HAP-1 (cell line): ENCODE measurements at regions not wholly inside any gene's neighbourhood (a gene's known extent, or its start where the extent isn't known, plus 50 kb on each side); places are given as distances from the start of the nearest gene placed in this dataset.

ENCODE experiments used
- DNase-seq, 2 experiments: peaks; one replicate each; pipeline ENCODE4 v3.0.0-alpha.2; 2016 to 2020; ENCODE audit warnings: low spot score in 2 of 2
- H3K27me3 ChIP-seq: fragments of 250-450 bp; sonication (Bioruptor Pico); 2 replicates; pipeline ENCODE4 v1.5.1; 2020; ENCODE audit warnings: low read depth, mild to moderate bottlenecking, moderate library complexity
- H3K36me3 ChIP-seq: fragments of 250-450 bp; sonication (Bioruptor Pico); replicated peaks from 2 replicates; pipeline ENCODE4 v1.5.1; 2020; ENCODE audit warnings: mild to moderate bottlenecking
- H3K4me1 ChIP-seq: fragments of 250-450 bp; sonication (Bioruptor Pico); 2 replicates; pipeline ENCODE4 v1.5.1; 2020; ENCODE audit warnings: mild to moderate bottlenecking
- H3K4me3 ChIP-seq: fragments of 250-450 bp; sonication (Bioruptor Pico); 2 replicates; pipeline ENCODE4 v1.5.1; 2020; ENCODE audit warnings: mild to moderate bottlenecking, moderate library complexity
- H3K9me3 ChIP-seq: fragments of 250-450 bp; sonication (Bioruptor Pico); 2 replicates; pipeline ENCODE4 v1.5.1; 2020; ENCODE audit warnings: mild to moderate bottlenecking, moderate library complexity
- in situ Hi-C: fragments of 300-500 bp; cut with MboI; formaldehyde crosslinking; loops from 3 replicates; pipeline ENCODE4 v1.14.3; 2020; ENCODE audit warnings: low sequenced_read_pairs, inconsistent platforms, mixed read lengths

DNA sequence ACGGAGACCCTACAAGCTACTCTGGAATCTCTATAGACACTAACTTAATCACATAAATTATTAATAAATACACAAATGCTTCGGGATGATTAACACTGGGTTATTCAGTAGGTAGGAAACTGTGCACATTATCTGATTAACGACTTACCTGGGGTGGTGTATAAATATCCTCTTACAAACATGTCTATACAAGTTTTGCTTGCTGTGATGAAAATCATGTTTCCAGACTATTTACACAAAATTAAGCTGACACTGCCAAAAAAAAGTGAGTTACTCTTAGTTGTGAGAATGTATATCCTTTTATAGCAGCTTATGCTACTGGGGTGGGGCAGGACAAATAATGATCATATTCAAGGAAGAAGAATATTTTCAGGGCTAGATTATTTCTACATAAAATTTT lies 314.6 kb downstream of the C7orf25 start:
- no peaks in the 10 kb centered on the region for H3K4me1 ChIP-seq
- in situ Hi-C loops: no loop called here
- no peaks in the 10 kb centered on the region for H3K9me3 ChIP-seq
- no peak for DNase-seq
- no peak overlapping the region for H3K4me3 ChIP-seq
- H3K27me3 ChIP-seq: no peaks in the 10 kb centered on the region
- no peaks in the 10 kb centered on the region for H3K36me3 ChIP-seq

DNA sequence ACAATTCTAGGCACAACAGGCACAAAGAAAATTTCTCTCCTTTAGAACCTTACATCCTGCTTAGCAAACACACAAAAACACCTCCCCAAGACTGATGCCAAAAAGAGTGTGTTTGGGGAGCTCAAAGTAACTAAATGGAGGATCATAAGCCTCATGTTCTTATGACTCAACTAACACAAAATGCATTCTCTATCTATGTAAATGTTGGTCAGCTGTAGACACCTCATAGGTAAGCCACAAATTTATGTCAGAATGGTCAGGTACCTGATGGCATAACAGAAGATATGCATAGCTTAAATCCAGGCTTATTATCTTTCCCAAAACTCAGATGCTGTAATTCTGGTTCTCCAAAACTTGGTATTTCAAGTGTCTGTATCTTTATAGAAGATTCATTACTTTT lies 315.1 kb downstream of the C7orf25 start:
- no peak overlapping the region for H3K4me3 ChIP-seq
- no peak for DNase-seq
- no peaks in the 10 kb centered on the region for H3K36me3 ChIP-seq
- H3K9me3 ChIP-seq: no peaks in the 10 kb centered on the region
- H3K4me1 ChIP-seq: no peaks in the 10 kb centered on the region
- H3K27me3 ChIP-seq: no peaks in the 10 kb centered on the region
- in situ Hi-C loops: no loop called here

- no peaks in the 10 kb centered on the region for H3K9me3 ChIP-seq
- no peaks in the 10 kb centered on the region for H3K36me3 ChIP-seq
- no peaks in the 10 kb centered on the region for H3K4me1 ChIP-seq
- no peak for DNase-seq
- H3K4me3 ChIP-seq: no peak overlapping the region
- in situ Hi-C loops: no loop called here
- no peaks in the 10 kb centered on the region for H3K27me3 ChIP-seq
Measured at GRCh38 chr7:42593860-42594259, 318.0 kb downstream of the C7orf25 start.

DNA sequence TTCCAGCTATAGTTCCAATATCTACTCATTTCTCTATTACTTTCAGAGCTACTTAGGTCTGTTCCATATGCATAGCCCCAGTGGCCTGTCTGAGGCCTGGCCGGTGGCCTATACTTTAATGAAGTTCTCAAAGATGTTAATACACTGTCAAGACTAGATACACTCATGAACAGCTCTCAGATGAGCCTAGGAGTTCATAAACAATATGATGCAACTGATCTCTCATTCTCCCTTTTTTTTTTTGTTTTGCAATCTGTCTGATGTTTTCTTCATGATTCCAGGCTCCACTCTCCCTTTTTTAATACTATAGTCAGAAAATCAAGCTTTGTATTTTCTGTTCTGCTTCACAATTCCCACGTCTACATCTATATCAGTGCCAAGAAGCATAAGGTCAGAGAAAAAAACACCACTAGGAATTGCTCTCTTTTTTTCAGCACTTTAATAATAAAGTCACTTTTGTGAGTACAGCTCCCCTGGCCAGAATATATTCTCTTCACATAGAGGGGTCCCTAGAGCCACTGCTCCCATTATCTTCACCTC lies 321.0 kb downstream of the C7orf25 start:
- in situ Hi-C loops: no loop called here
- no peak overlapping the region for H3K4me3 ChIP-seq
- H3K4me1 ChIP-seq: no peaks in the 10 kb centered on the region
- H3K36me3 ChIP-seq: no peaks in the 10 kb centered on the region
- no peaks in the 10 kb centered on the region; the same call in 1 of the 2 replicates for H3K9me3 ChIP-seq
- DNase-seq: no peak
- H3K27me3 ChIP-seq: no peaks in the 10 kb centered on the region

- H3K36me3 ChIP-seq: no peaks in the 10 kb centered on the region
- H3K9me3 ChIP-seq: no peaks in the 10 kb centered on the region; the same call in 1 of the 2 replicates
- no peaks in the 10 kb centered on the region for H3K27me3 ChIP-seq
- H3K4me3 ChIP-seq: no peak overlapping the region
- DNase-seq: no peak
- no peaks in the 10 kb centered on the region for H3K4me1 ChIP-seq
- in situ Hi-C loops: no loop called here
Measured at GRCh38 chr7:42588876-42589275, 323.0 kb downstream of the C7orf25 start.

DNA sequence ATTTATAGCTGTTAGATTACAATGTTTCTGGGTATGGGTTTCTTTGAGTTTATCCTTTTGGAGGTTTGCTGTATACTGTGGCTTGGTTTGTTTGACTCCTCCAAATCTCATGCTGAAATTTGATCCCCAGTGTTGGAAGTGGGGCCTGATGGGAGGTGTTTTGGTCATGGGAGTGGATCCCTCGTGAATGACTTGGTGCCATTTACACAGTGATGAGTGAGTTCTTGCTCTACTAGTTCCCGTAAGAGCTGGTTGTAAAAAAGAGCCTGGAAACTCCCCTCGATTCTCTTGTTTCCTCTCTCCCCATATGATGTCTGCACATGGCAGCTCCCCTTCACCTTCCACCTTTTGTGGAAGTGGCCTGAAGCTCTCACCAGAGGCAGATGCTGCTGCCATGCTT lies 324.1 kb downstream of the C7orf25 start:
- no peak overlapping the region for H3K4me3 ChIP-seq
- in situ Hi-C loops: no loop called here
- no peak for DNase-seq
- H3K36me3 ChIP-seq: no peaks in the 10 kb centered on the region
- H3K9me3 ChIP-seq: no peaks in the 10 kb centered on the region; the same call in 1 of the 2 replicates
- H3K4me1 ChIP-seq: no peaks in the 10 kb centered on the region
- H3K27me3 ChIP-seq: no peaks in the 10 kb centered on the region

- no peaks in the 10 kb centered on the region for H3K4me1 ChIP-seq
- H3K36me3 ChIP-seq: no peaks in the 10 kb centered on the region
- no peaks in the 10 kb centered on the region for H3K27me3 ChIP-seq
- H3K4me3 ChIP-seq: no peak overlapping the region
- no peak for DNase-seq
- in situ Hi-C loops: no loop called here
- H3K9me3 ChIP-seq: no peaks in the 10 kb centered on the region
Measured at GRCh38 chr7:42580061-42580460, 331.8 kb downstream of the C7orf25 start.

GRCh38 chr7:42575171-42575570 lies 336.7 kb downstream of the C7orf25 start:
- Histone ChIP-seq H3K27me3 (no peaks in the 10 kb centered on the region), H3K36me3 (no peaks in the 10 kb centered on the region)
- DNase-seq: no peak

GRCh38 chr7:42574685-42575084 lies 337.2 kb downstream of the C7orf25 start:
- H3K27me3 ChIP-seq: no peaks in the 10 kb centered on the region
- in situ Hi-C loops: no loop called here
- no peak overlapping the region for H3K4me3 ChIP-seq
- DNase-seq: no peak
- no peaks in the 10 kb centered on the region for H3K9me3 ChIP-seq
- H3K4me1 ChIP-seq: no peaks in the 10 kb centered on the region
- H3K36me3 ChIP-seq: no peaks in the 10 kb centered on the region

More at GRCh38 chr7:42575171-42575570, 336.7 kb downstream of the C7orf25 start:
- Histone ChIP-seq H3K9me3 (no peaks in the 10 kb centered on the region), H3K4me1 (no peaks in the 10 kb centered on the region), H3K4me3 (no peak overlapping the region)
- in situ Hi-C loops: no loop called here

DNA sequence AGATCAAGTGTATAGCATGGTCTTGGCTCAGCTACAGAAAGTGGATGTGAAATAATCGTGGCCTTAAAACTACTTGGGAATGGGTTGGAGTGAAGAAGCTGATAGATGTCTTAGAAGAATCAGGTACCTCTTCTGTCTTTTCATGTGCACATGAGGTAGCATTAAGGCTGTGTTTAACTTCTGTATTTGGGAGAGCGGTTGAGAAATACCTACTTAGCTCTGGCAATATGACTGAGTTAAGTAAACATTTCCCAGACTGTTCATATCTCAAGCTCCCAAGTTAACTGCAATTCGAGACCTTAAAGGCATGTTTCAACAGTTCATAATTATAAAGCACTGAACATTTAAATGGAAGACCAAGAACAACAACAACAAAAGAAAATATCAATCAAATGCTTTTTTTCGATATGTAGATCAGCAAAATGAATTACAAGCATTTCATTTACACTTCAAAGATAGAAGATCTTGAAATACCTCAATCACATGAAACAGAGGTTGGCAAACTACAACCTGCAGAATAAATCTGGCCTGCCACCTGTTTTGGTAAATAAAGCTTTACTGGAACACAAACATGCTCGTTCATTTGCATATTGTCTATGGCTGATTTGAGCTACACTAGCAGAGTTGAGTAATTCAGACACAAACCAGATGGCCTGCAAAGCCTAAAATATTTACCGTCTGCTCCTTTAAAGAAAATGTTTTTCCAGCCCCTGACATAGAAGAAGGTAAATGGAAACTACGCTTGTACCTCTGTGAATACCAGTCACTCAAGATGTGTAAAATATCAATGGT lies 337.1 kb upstream of the GLI3 start:
- in situ Hi-C loops: no loop called here
- Histone ChIP-seq H3K36me3 (no peaks in the 10 kb centered on the region), H3K4me3 (no peak overlapping the region), H3K9me3 (no peaks in the 10 kb centered on the region), H3K27me3 (no peaks in the 10 kb centered on the region), H3K4me1 (no peaks in the 10 kb centered on the region)
- DNase-seq: no peak

- no peaks in the 10 kb centered on the region for H3K36me3 ChIP-seq
- no peaks in the 10 kb centered on the region for H3K9me3 ChIP-seq
- no peaks in the 10 kb centered on the region for H3K27me3 ChIP-seq
- no peak overlapping the region for H3K4me3 ChIP-seq
- no peak for DNase-seq
- in situ Hi-C loops: no loop called here
- H3K4me1 ChIP-seq: no peaks in the 10 kb centered on the region
Measured at GRCh38 chr7:42572561-42572960, 335.6 kb upstream of the GLI3 start.

DNA sequence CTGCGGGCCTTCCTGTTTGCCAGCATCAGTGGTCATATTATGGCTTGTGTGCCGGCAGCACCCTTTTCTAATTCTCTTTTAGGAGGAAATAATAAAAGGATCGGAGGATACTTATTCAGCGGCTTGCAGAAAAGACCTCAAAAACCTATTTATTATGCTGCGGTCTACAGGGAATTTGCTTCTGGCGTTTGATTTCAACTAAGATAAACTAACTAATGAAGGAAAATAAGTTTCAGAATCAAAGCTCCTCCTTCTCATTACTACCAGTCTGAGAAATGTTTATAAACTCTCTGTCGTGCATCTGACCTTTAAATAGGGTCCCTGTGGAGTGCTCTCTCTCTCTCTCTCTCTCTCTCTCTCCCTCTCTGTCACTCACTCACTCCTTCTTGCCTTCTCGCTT lies 335.0 kb upstream of the GLI3 start:
- no peaks in the 10 kb centered on the region for H3K4me1 ChIP-seq
- no peak for DNase-seq
- no peaks in the 10 kb centered on the region for H3K9me3 ChIP-seq
- H3K36me3 ChIP-seq: no peaks in the 10 kb centered on the region
- H3K4me3 ChIP-seq: no peak overlapping the region
- no peaks in the 10 kb centered on the region for H3K27me3 ChIP-seq
- in situ Hi-C loops: no loop called here

- in situ Hi-C loops: no loop called here
- Histone ChIP-seq H3K9me3 (no peaks in the 10 kb centered on the region), H3K36me3 (no peaks in the 10 kb centered on the region), H3K4me1 (no peaks in the 10 kb centered on the region), H3K27me3 (no peaks in the 10 kb centered on the region), H3K4me3 (no peak overlapping the region)
- no peak for DNase-seq
Measured at GRCh38 chr7:42570944-42571343, 333.9 kb upstream of the GLI3 start.

DNA sequence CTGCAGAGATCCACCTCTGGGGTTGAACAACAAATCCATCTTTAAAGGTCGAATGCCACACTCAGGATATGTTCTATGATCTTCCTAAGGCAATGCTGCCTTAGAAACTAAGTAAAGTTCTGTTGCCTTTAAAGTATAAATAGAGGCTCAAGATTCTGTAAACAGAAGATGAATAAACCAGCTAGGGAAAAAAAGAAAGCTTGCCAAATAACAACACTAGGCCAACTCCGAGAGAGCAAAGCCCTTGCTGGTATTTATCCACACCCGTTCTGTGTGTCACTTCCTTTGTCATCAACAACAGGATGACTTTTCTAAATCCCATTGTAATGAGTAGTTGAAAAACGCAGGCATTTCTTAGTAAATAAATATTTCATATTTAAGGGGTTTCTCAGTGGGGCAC lies 330.0 kb upstream of the GLI3 start:
- in situ Hi-C loops: no loop called here
- no peak for DNase-seq
- H3K4me1 ChIP-seq: no peaks in the 10 kb centered on the region
- H3K9me3 ChIP-seq: no peaks in the 10 kb centered on the region
- no peaks in the 10 kb centered on the region for H3K27me3 ChIP-seq
- H3K4me3 ChIP-seq: no peak overlapping the region
- no peaks in the 10 kb centered on the region for H3K36me3 ChIP-seq

DNA sequence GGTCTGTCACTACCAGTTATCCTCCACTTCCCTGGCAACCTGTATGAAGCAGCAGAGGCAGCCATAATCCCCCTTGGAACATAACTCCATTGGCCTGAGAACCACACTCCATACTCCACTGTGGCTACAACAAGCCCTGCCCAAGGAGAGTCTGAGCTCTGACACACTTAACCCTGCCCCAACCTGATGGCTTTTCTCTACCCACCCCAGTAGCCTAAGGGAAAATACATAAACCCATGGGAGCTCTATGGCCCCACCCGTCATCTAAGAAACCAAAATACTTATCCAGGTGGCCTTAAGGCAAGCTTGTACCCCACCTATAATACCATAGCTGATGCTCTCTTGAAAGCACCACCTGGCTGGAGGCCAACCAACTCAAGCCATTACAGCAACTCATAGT lies 324.8 kb upstream of the GLI3 start:
- in situ Hi-C loops: no loop called here

More for the DNA sequence above, 324.8 kb upstream of the GLI3 start:
- Histone ChIP-seq H3K27me3 (no peaks in the 10 kb centered on the region), H3K4me1 (no peaks in the 10 kb centered on the region), H3K9me3 (no peaks in the 10 kb centered on the region), H3K4me3 (no peak overlapping the region), H3K36me3 (no peaks in the 10 kb centered on the region)
- DNase-seq: no peak
